H1 (cell line): ENCODE measurements at regions not wholly inside any gene's neighbourhood (a gene's known extent, or its start where the extent isn't known, plus 50 kb on each side); places are given as distances from the start of the nearest gene placed in this dataset.

Experiments used
- BRCA1 ChIP-seq: IDR thresholded peaks from 2 replicates; pipeline ENCODE4 v1.6.1; 2012; ENCODE audit warnings: low read depth, low read length, improper control_type of control experiment
- EZH2 ChIP-seq: fragments of 200-600 bp; sonication (generic); IDR thresholded peaks from 2 replicates; pipeline ENCODE4 v1.7.1; 2012; ENCODE audit warnings: low read depth, mild to moderate bottlenecking, moderate library complexity, low read length, inconsistent platforms; ENCODE audit not compliant: severe bottlenecking
- POLR2A ChIP-seq, 2 experiments: IDR thresholded peaks; 1 replicate in 1 of 2; 2 replicates in 1 of 2; pipeline ENCODE4 v1.6.1; 2011; ENCODE audit warnings: low read depth in 2 of 2, low read length in 2 of 2, mild to moderate bottlenecking in 2 of 2; ENCODE audit errors: control extremely low read depth in 1 of 2
- RFX5 ChIP-seq: IDR thresholded peaks from 2 replicates; pipeline ENCODE4 v1.6.1; 2011; ENCODE audit warnings: low read depth, low read length, improper control_type of control experiment, borderline replicate concordance
- SIN3A ChIP-seq, 2 experiments: IDR thresholded peaks in 1 of 2; conservative IDR thresholded peaks in 1 of 2; 2 replicates each; pipeline ENCODE4 v1.6.1; 2011 to 2012; ENCODE audit warnings: low read length in 2 of 2, improper control_type of control experiment in 1 of 2, low read depth in 1 of 2, mild to moderate bottlenecking in 1 of 2
- TAF1 ChIP-seq: IDR thresholded peaks from 2 replicates; pipeline ENCODE4 v1.6.1; 2011; ENCODE audit warnings: mild to moderate bottlenecking, low read depth, low read length
- TF ChIP-seq, protein P1 (sequence below), 3 experiments: IDR thresholded peaks; 1 replicate in 2 of 3; 2 replicates in 1 of 3; pipeline versions ENCODE4 v1.5.1 to v1.6.1; 2011; ENCODE audit warnings: low read length in 3 of 3, mild to moderate bottlenecking in 3 of 3, inconsistent platforms in 2 of 3, low read depth in 1 of 3, moderate library complexity in 1 of 3; ENCODE audit not compliant: insufficient read depth in 1 of 3; ENCODE audit errors: control extremely low read depth in 1 of 3
- TF ChIP-seq, protein P2 (sequence below): IDR thresholded peaks from 2 replicates; pipeline ENCODE4 v1.6.1; 2011; ENCODE audit warnings: low read depth, mild to moderate bottlenecking, low read length; ENCODE audit not compliant: insufficient read depth

DNA sequence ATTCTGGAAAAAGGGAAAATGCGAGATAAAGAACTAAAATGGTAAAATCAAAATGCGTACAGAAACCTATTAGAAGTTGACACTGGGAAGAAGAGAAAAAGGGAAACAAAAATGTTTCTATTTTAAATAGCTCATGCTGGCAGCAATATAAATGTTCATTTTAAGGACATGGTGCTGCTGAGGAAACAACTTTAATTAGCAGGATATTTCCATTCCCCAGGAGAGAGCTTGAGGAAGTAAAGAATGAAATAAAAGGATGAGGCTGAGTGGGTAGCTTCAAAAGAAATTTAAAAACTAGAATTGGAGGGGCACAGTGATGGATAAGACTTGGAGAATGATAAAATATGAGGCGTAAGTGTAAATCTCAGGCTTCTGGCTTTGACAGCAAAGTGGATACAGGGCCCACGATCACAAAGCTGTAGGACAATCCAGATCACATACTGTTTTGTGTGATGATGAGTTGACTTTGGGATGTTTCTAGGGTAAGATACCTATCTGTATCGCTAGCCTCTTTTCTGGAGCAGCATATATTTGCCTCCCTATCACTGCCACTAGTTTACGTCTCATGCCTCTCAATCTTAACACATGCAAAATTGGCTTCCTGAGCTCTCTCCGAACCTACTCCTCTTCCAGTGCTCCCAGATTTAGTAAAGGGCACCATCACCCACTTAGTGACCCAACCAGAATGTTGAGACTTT lies 571.3 kb upstream of the MIR17HG start:
- TF ChIP-seq, protein P1, sequence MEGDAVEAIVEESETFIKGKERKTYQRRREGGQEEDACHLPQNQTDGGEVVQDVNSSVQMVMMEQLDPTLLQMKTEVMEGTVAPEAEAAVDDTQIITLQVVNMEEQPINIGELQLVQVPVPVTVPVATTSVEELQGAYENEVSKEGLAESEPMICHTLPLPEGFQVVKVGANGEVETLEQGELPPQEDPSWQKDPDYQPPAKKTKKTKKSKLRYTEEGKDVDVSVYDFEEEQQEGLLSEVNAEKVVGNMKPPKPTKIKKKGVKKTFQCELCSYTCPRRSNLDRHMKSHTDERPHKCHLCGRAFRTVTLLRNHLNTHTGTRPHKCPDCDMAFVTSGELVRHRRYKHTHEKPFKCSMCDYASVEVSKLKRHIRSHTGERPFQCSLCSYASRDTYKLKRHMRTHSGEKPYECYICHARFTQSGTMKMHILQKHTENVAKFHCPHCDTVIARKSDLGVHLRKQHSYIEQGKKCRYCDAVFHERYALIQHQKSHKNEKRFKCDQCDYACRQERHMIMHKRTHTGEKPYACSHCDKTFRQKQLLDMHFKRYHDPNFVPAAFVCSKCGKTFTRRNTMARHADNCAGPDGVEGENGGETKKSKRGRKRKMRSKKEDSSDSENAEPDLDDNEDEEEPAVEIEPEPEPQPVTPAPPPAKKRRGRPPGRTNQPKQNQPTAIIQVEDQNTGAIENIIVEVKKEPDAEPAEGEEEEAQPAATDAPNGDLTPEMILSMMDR (IDR thresholded peaks at IDR 0.05; ENCODE audit: control extremely low read depth in 1 of 3, insufficient read depth in 1 of 3, low read depth in 1 of 3, low read length in 3 of 3) = no peak
- TF ChIP-seq TAF1 (no peak), EZH2 (no peak), POLR2A (IDR thresholded peaks at IDR 0.05; ENCODE audit: control extremely low read depth in 1 of 2, low read depth in 2 of 2, low read length in 2 of 2) (no peak), RFX5 (no peak), BRCA1 (no peak), SIN3A (conservative IDR thresholded peaks at IDR 0.05 in 1 of 2, IDR thresholded peaks at IDR 0.05 in 1 of 2; ENCODE audit: low read depth in 1 of 2, low read length in 2 of 2) (no peak)
- TF ChIP-seq, protein P2, sequence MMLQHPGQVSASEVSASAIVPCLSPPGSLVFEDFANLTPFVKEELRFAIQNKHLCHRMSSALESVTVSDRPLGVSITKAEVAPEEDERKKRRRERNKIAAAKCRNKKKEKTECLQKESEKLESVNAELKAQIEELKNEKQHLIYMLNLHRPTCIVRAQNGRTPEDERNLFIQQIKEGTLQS = no peak
